Memory B cell (primary cell): ENCODE measurements at regions not wholly inside any gene's neighbourhood (a gene's known extent, or its start where the extent isn't known, plus 50 kb on each side); places are given as distances from the start of the nearest gene placed in this dataset.
"Not testable (repeated sequence)": the region's sequence is repeated elsewhere in the genome, so short reads cannot be mapped to it uniquely, and the experiment has no call there.

Source experiments
- ATAC-seq: fragments of 150-1000 bp; cut with Tn5 transposase; 2 replicates; pipeline ENCODE4 v1.10.0; 2021; ENCODE audit warnings: low read depth, mild to moderate bottlenecking, moderate library complexity
- DNase-seq, 2 donors: peaks; one replicate each; pipeline ENCODE4 v3.0.0; 2022; ENCODE audit warnings: low spot score in 2 of 2
- H3K27ac Mint-ChIP-seq: one replicate; pipeline ENCODE4 v1.8.0; 2022; ENCODE audit warnings: mild to moderate bottlenecking, moderate library complexity, mixed read lengths
- H3K27me3 Mint-ChIP-seq: one replicate; pipeline ENCODE4 v1.8.0; 2022; ENCODE audit warnings: mixed read lengths
- H3K36me3 Mint-ChIP-seq: one replicate; pipeline ENCODE4 v1.8.0; 2022; ENCODE audit warnings: mild to moderate bottlenecking, mixed read lengths
- H3K4me1 Mint-ChIP-seq: one replicate; pipeline ENCODE4 v1.8.0; 2022; ENCODE audit warnings: mixed read lengths
- H3K4me3 Mint-ChIP-seq: one replicate; pipeline ENCODE4 v1.8.0; 2022; ENCODE audit warnings: mild to moderate bottlenecking, moderate library complexity, mixed read lengths
- H3K9me3 Mint-ChIP-seq: one replicate; pipeline ENCODE4 v1.8.0; 2022; ENCODE audit warnings: mixed read lengths

DNA sequence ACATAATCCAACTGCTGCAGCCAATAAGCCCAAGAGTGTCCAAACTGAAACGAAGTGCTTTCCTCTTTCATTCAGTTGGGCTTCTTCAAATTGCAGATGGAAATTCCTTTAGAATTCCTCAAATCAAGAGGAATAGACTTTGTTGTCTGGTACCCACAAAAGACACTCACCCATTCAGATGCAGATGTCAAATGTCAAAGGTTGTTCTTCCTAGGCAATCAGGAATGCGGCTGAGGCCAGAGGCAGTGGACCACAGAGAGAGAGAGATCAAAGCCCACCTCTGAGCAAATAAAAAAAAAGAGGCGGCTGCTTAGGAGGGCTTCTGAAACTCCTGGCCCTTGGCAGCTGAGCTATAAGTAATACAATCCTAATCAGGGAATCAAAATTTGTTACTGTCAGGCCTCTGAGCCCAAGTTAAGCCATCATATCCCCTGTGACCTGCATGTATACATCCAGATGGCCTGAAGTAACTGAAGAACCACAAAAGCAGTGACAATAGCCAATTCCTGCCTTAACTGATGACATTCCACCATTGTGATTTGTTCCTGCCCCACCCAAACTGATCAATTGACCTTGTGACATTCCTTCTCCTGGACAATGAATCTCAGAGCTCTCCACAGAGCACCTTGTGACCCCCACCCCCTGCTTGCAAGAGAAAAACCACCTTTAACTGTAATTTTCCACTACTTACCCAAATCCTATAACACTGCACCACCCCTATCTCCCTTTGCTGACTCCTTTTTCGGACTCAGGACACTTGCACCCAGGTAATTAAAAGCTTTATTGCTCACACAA, 303.0 kb upstream of the GJE1 start:
- H3K4me3 Mint-ChIP-seq: no peak overlapping the region
- H3K27me3 Mint-ChIP-seq: no peaks in the 10 kb centered on the region
- H3K27ac Mint-ChIP-seq: no peak overlapping the region
- DNase-seq (no peak), ATAC-seq (no peak)
- no peaks in the 10 kb centered on the region for H3K4me1 Mint-ChIP-seq
- H3K36me3 Mint-ChIP-seq: no peaks in the 10 kb centered on the region
- no peaks in the 10 kb centered on the region for H3K9me3 Mint-ChIP-seq

DNA sequence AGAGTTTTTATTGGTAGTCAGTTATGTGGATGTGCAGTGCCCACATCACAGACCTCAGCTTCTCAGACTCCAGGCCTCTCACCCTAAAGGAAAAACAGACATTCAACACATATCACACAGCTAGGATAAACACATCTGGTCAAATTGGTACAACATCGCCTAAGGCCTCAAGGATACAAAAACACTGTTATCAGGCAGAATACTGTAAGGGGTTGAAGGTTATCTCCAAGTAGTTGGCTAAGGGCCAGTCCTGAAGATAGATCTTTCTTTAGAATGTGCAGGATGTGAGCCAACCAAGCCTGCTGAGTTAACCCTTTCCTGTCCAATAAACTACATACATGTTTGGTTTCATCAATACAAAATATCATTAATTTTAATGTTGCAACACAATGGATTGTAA, 308.4 kb upstream of the GJE1 start:
- Mint-ChIP-seq H3K36me3 (no peaks in the 10 kb centered on the region), H3K9me3 (no peaks in the 10 kb centered on the region), H3K4me3 (no peak overlapping the region), H3K27ac (no peak overlapping the region), H3K27me3 (no peaks in the 10 kb centered on the region), H3K4me1 (no peaks in the 10 kb centered on the region)
- no peak for DNase-seq
- no peak for ATAC-seq

DNA sequence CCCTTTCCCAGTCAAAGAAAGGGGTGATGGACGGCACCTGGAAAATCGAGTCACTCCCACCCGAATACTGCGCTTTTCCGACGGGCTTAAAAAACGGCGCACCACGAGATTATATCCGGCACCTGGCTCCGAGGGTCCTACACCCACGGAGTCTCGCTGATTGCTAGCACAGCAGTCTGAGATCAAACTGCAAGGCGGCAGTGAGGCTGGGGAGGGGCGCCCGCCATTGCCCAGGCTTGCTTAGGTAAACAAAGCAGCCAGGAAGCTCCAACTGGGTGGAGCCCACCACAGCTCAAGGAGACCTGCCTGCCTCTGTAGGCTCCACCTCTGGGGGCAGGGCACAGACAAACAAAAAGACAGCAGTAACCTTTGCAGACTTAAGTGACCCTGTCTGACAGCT, 317.7 kb upstream of the GJE1 start:
- not testable (repeated sequence) for ATAC-seq, H3K4me1 Mint-ChIP-seq, DNase-seq

DNA sequence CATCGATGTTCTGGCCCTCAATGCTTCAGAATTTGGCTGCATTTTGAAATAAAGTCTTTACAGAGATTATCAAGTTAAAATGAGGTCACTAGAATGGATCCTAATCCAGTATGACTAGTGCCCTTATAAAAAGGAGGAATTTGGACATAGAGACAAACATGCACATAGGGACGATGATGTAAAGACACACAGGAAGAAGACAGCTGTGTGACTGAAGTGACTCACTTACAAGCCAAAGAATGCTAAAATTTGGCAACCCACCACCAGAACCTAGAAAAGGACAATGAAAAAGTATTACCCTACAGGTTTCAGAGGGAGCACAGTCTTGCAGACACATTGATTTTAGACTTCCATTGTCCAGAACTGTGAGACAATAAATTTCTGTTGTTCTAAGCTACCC, 322.8 kb upstream of the GJE1 start:
- Mint-ChIP-seq H3K27me3 (no peaks in the 10 kb centered on the region), H3K36me3 (no peaks in the 10 kb centered on the region), H3K9me3 (peaks cover 3% of the 10 kb centered on the region), H3K4me1 (no peaks in the 10 kb centered on the region), H3K27ac (no peak overlapping the region), H3K4me3 (no peak overlapping the region)
- ATAC-seq (no peak), DNase-seq (no peak)

More for the DNA sequence above, 317.7 kb upstream of the GJE1 start:
- not testable (repeated sequence) for H3K9me3 Mint-ChIP-seq, H3K4me3 Mint-ChIP-seq, H3K36me3 Mint-ChIP-seq, H3K27ac Mint-ChIP-seq, H3K27me3 Mint-ChIP-seq

DNA sequence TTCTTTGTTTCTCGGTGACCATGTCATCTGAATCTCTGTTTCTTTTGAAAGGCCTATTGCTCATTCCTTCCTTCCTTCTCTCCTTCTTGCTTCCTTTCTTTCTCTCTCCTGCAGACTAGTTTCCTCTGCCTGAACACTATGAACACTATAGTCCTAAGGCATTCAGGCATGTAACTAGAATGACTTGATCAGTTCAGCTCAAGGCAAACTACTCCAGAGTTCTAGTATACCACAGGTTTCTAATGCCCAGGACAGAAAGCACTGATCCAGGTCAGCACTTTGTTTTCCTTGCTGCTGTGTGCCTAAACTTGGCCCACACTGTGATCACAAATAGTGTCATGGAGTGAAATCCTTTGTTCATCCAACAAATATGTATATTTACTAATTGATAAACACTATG, 324.1 kb upstream of the GJE1 start:
- DNase-seq (no peak), ATAC-seq (no peak)
- Mint-ChIP-seq H3K4me1 (no peaks in the 10 kb centered on the region), H3K27ac (no peak overlapping the region), H3K36me3 (no peaks in the 10 kb centered on the region), H3K4me3 (no peak overlapping the region), H3K9me3 (peaks cover 3% of the 10 kb centered on the region), H3K27me3 (no peaks in the 10 kb centered on the region)

DNA sequence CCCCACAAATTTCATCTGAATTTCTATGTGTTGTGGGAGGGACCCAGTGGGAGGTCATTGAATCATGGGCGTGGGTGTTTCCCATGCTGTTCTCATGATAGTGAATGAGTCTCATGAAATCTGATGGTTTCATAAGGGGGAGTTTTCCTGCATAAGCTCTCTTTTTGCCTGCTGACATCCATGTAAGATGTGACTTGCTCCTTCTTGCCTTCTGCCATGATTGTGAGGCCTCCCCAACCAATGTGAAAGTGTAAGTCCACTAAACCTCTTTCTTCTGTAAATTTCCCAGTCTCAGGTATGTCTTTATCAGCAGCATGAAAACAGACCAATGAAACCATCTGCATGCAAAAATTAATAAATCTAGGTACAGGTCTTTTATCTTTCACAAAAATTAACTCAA, 331.8 kb upstream of the GJE1 start:
- not testable (repeated sequence) for ATAC-seq, H3K27me3 Mint-ChIP-seq, H3K36me3 Mint-ChIP-seq, H3K4me1 Mint-ChIP-seq, H3K27ac Mint-ChIP-seq, H3K4me3 Mint-ChIP-seq, DNase-seq, H3K9me3 Mint-ChIP-seq

DNA sequence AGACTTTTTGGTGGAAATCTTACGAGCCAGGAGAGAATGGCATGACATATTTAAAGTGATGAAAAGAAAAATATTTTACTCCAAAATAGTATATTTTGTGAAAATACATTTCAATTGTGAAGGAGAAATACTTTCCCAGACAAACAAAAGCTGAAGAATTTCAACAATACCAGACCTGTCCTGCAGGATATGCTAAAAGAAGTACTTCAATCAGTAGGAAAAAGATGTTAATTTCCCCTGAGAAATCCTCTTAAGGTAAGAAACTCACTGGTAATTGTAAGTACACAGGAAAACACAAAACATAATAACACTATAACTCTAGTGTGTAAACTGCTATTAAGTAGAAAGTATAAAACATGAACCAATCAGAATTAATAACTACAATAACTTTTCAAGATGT, 341.8 kb upstream of the GJE1 start:
- Mint-ChIP-seq H3K36me3 (no peaks in the 10 kb centered on the region), H3K27ac (no peak overlapping the region), H3K4me1 (no peaks in the 10 kb centered on the region), H3K4me3 (no peak overlapping the region), H3K27me3 (no peaks in the 10 kb centered on the region), H3K9me3 (peaks cover 6% of the 10 kb centered on the region)
- DNase-seq: no peak
- no peak for ATAC-seq

DNA sequence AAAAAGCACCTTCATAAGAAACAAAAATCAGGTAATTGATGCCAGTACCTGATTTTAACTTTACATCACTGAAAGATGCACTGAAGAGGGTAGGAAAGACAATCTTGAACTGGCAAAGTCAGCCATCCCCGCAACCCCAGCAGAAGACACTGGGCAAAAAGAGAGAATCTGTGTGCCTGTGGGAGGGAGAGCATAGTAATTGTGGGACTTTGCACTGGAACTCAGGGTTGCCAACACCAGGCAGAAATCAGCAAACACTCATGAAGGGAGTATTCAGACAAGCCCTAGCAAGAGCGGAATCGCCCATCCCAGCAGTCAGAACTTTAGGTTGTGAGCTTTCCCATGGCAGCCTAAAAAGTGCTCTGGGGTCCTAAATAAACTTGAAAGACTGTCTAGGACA, 344.6 kb upstream of the GJE1 start:
- Mint-ChIP-seq H3K27me3 (no peaks in the 10 kb centered on the region), H3K9me3 (peaks cover 6% of the 10 kb centered on the region), H3K4me3 (no peak overlapping the region), H3K4me1 (no peaks in the 10 kb centered on the region), H3K36me3 (no peaks in the 10 kb centered on the region), H3K27ac (no peak overlapping the region)
- ATAC-seq (no peak), DNase-seq (no peak)

DNA sequence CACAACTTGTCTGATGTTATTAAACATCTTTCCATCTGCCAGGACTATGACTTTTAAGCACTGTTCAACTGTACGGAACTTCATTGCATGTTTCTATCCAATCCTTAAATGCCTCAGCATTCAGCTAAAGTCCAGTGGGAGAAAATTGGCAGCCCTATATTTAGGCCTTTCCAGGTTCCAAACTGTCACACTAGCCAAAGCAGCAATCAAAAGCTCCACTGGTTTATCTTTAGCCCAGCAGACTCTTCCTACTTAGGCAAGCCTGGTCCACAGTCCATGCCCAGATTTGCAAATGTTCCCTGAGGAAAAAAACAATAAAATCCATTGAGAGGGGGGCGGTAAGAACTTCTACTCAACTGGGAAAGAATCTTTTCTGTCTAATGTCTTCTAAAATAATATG, 349.1 kb upstream of the GJE1 start:
- no peak overlapping the region for H3K4me3 Mint-ChIP-seq
- no peak overlapping the region for H3K27ac Mint-ChIP-seq
- no peaks in the 10 kb centered on the region for H3K27me3 Mint-ChIP-seq
- no peaks in the 10 kb centered on the region for H3K36me3 Mint-ChIP-seq
- H3K4me1 Mint-ChIP-seq: no peaks in the 10 kb centered on the region
- no peaks in the 10 kb centered on the region for H3K9me3 Mint-ChIP-seq
- DNase-seq (no peak), ATAC-seq (no peak)

DNA sequence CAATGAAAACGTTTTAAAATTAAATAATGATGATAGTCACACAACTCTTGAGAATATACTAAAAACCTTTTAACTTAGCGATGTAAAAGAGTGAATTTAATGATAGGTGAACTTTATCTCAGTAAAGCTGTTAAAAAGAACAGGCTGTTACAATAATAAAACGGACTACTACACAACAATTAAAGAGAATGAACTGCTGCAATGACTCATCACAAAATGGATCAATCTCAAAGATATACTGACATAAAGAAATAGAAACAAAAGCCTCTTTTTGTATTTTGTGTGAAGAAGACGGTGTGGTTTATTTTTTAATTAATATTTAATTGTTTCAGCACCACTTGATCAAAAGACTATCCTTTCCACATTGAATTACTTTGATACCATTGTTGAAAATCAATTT, 352.4 kb upstream of the GJE1 start:
- Mint-ChIP-seq H3K27me3 (no peaks in the 10 kb centered on the region), H3K27ac (no peak overlapping the region), H3K9me3 (no peaks in the 10 kb centered on the region), H3K4me1 (no peaks in the 10 kb centered on the region), H3K4me3 (no peak overlapping the region), H3K36me3 (no peaks in the 10 kb centered on the region)
- DNase-seq (no peak), ATAC-seq (no peak)

DNA sequence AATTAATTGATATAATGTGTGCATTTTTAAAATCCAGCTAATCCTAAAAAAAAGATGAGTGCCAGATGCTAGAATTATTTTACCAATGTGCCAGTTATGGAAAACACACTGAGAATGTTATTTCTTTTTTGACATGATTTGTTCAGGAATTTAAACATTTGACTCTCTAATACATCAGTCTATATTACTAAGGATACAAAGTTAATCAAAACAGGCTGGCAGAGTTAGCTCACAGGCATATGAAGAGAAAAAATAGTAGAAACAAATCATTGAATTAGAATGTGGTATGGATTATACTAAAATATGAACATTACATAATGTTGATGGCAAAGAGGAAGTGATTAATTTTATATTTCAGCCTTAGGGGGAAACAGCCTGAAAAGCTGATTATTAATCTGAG, 368.3 kb upstream of the GJE1 start:
- H3K27me3 Mint-ChIP-seq: no peaks in the 10 kb centered on the region

DNA sequence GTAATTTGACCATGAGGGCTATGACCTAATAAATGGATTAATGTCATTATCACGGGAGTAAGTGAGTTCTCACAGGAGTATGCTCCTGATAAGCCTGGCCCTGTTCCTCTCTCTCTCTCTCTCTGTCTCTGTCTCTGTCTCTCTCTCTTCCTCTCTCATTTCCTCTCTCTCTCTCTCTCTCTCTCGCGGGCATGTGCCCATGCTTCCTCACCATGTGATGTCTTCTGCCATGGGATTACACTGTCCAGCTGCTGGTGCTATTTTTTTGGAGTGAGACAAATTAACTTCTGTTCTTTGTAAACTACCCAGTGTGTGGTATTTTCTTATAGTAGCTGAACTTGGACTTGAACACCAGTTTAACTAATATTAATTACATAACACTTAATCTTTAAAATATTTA, 374.3 kb upstream of the GJE1 start:
- Mint-ChIP-seq H3K4me3 (no peak overlapping the region), H3K36me3 (no peaks in the 10 kb centered on the region), H3K4me1 (no peaks in the 10 kb centered on the region), H3K27ac (no peak overlapping the region), H3K27me3 (no peaks in the 10 kb centered on the region), H3K9me3 (peaks cover 3% of the 10 kb centered on the region)
- ATAC-seq (no peak), DNase-seq (no peak)

More for the DNA sequence above, 368.3 kb upstream of the GJE1 start:
- Mint-ChIP-seq H3K4me1 (no peaks in the 10 kb centered on the region), H3K27ac (no peak overlapping the region), H3K9me3 (peaks cover 2% of the 10 kb centered on the region), H3K36me3 (no peaks in the 10 kb centered on the region), H3K4me3 (no peak overlapping the region)
- ATAC-seq (no peak), DNase-seq (no peak)

DNA sequence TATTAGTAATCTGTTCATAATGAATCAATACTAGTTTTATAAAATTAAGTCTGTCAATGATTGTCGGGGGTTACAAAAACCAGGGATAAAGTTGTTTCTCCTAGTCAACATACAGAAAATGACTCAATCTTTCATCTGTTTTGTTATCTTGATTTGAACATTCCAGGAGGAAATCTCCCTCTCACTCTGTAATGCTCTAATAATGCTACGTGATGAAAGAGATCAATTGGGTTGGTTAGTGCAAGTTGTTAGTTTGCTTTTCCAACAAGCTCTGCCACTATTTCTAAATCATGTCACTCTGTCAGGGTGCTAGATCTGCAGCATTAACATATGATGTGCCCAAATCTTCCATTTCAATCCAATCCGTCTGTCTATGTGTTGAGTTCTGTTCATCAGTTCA, 379.5 kb upstream of the GJE1 start:
- ATAC-seq: no peak
- no peaks in the 10 kb centered on the region for H3K36me3 Mint-ChIP-seq

DNA sequence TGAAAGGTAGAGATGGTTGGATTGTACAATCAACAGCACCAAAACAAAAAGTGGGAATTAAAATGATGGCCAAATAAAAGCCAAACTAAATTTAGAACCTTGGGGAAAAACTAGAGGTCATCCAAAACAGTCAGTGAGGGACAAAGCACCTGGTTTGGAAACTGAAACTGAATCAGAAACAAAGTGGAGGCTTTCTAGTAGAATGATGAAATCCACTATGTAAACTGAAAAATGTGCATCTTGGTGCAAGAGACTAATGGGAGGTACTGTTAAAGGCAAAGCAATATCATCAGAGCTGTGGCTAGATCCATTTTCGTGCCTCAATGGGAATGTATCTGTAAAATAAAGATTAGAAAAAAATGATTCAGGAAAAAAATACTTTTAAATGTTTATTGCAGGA, 380.0 kb upstream of the GJE1 start:
- H3K9me3 Mint-ChIP-seq: peaks cover 1% of the 10 kb centered on the region
- no peak overlapping the region for H3K4me3 Mint-ChIP-seq
- ATAC-seq (no peak), DNase-seq (no peak)
- H3K27me3 Mint-ChIP-seq: no peaks in the 10 kb centered on the region
- H3K27ac Mint-ChIP-seq: no peak overlapping the region
- H3K36me3 Mint-ChIP-seq: no peaks in the 10 kb centered on the region
- H3K4me1 Mint-ChIP-seq: no peaks in the 10 kb centered on the region

More for the DNA sequence above, 379.5 kb upstream of the GJE1 start:
- Mint-ChIP-seq H3K4me3 (no peak overlapping the region), H3K9me3 (peaks cover 1% of the 10 kb centered on the region), H3K27me3 (no peaks in the 10 kb centered on the region), H3K4me1 (no peaks in the 10 kb centered on the region), H3K27ac (no peak overlapping the region)
- no peak for DNase-seq

DNA sequence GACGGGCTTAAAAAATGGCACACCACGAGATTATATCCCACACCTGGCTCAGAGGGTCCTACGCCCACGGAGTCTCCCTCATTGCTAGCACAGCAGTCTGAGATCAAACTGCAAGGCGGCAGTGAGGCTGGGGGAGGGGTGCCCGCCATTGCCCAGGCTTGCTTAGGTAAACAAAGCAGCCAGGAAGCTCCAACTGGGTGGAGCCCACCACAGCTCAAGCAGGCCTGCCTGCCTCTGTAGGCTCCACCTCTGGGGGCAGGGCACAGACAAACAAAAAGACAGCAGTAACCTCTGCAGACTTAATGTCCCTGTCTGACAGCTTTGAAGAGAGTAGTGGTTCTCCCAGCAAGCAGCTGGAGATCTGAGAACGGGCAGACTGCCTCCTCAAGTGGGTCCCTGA, 386.4 kb upstream of the GJE1 start:
- H3K4me3 Mint-ChIP-seq, ATAC-seq, H3K27me3 Mint-ChIP-seq, H3K27ac Mint-ChIP-seq, H3K9me3 Mint-ChIP-seq, DNase-seq, H3K4me1 Mint-ChIP-seq, H3K36me3 Mint-ChIP-seq: not testable (repeated sequence)
